Gastrocnemius medialis (tissue), 4 donors: ENCODE measurements at regions not wholly inside any gene's neighbourhood (a gene's known extent, or its start where the extent isn't known, plus 50 kb on each side); places are given as distances from the start of the nearest gene placed in this dataset.

ENCODE experiments used
- POLR2A ChIP-seq, 2 donors: fragments of 450-650 bp; IDR thresholded peaks; one replicate each; pipeline ENCODE4 v1.6.1; 2017; ENCODE audit warnings: antibody characterized with exemption in 2 of 2, mild to moderate bottlenecking in 2 of 2, moderate library complexity in 2 of 2
- TF ChIP-seq, protein P1 (sequence below), 5 experiments: fragments of 450-650 bp in 3 of 5; fragments of 200-600 bp in 2 of 5; sonication (generic) in 2 of 5; IDR thresholded peaks in 4 of 5; conservative IDR thresholded peaks in 1 of 5; 1 replicate in 4 of 5; 2 replicates in 1 of 5; pipeline ENCODE4 v1.5.1; 2016 to 2019; ENCODE audit warnings: antibody characterized with exemption in 5 of 5, mild to moderate bottlenecking in 3 of 5, moderate library complexity in 3 of 5

- TF ChIP-seq, protein P1, sequence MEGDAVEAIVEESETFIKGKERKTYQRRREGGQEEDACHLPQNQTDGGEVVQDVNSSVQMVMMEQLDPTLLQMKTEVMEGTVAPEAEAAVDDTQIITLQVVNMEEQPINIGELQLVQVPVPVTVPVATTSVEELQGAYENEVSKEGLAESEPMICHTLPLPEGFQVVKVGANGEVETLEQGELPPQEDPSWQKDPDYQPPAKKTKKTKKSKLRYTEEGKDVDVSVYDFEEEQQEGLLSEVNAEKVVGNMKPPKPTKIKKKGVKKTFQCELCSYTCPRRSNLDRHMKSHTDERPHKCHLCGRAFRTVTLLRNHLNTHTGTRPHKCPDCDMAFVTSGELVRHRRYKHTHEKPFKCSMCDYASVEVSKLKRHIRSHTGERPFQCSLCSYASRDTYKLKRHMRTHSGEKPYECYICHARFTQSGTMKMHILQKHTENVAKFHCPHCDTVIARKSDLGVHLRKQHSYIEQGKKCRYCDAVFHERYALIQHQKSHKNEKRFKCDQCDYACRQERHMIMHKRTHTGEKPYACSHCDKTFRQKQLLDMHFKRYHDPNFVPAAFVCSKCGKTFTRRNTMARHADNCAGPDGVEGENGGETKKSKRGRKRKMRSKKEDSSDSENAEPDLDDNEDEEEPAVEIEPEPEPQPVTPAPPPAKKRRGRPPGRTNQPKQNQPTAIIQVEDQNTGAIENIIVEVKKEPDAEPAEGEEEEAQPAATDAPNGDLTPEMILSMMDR (IDR thresholded peaks at IDR 0.05 in 4 of 5, conservative IDR thresholded peaks at IDR 0.05 in 1 of 5) = no peak
- no peak for TF ChIP-seq POLR2A (IDR thresholded peaks at IDR 0.05)
These were observed 170.0 kb upstream of the PHF14 start for GRCh38 chr7:10803720-10804119.
